Smooth muscle cell (in vitro differentiated cells): ENCODE measurements at regions not wholly inside any gene's neighbourhood (a gene's known extent, or its start where the extent isn't known, plus 50 kb on each side); places are given as distances from the start of the nearest gene placed in this dataset.

Experiments used
- DNase-seq: peaks from one replicate; lab custom pipeline; 2025; ENCODE audit not compliant: unreplicated experiment; lab: John Stamatoyannopoulos, UW
- H2AFZ ChIP-seq: fragments of 200-600 bp; sonication (generic); 2 replicates; pipeline ENCODE4 v1.6.0; 2016; ENCODE audit warnings: antibody characterized with exemption, low read depth, mild to moderate bottlenecking
- H3F3A ChIP-seq: fragments of 200-600 bp; sonication (generic); 2 replicates; pipeline ENCODE4 v1.6.0; 2017; ENCODE audit warnings: antibody characterized with exemption, low read depth
- H3K27ac ChIP-seq: fragments of 200-600 bp; sonication (generic); 2 replicates; pipeline ENCODE4 v1.5.1; 2016; ENCODE audit warnings: low read depth, mild to moderate bottlenecking
- H3K27me3 ChIP-seq: fragments of 200-600 bp; sonication (generic); 2 replicates; pipeline ENCODE4 v1.6.1; 2016; ENCODE audit warnings: low read depth, mild to moderate bottlenecking
- H3K36me3 ChIP-seq: fragments of 200-600 bp; sonication (generic); 2 replicates; pipeline ENCODE4 v1.5.1; 2016; ENCODE audit warnings: low read depth
- H3K4me1 ChIP-seq: fragments of 200-600 bp; sonication (generic); 2 replicates; pipeline ENCODE4 v1.5.1; 2016; ENCODE audit warnings: low read depth
- H3K4me2 ChIP-seq: fragments of 200-600 bp; sonication (generic); 2 replicates; pipeline ENCODE4 v1.6.0; 2016; ENCODE audit warnings: mild to moderate bottlenecking
- H3K4me3 ChIP-seq: fragments of 200-600 bp; sonication (generic); 2 replicates; pipeline ENCODE4 v1.5.1; 2016; ENCODE audit warnings: mild to moderate bottlenecking
- H3K79me2 ChIP-seq: fragments of 200-600 bp; sonication (generic); 2 replicates; pipeline ENCODE4 v1.6.0; 2016; ENCODE audit warnings: low read depth, mild to moderate bottlenecking
- H3K9ac ChIP-seq: fragments of 200-600 bp; sonication (generic); 2 replicates; pipeline ENCODE4 v1.6.0; 2016; ENCODE audit warnings: low read depth
- H3K9me3 ChIP-seq: fragments of 200-600 bp; sonication (generic); replicated peaks from 2 replicates; pipeline ENCODE4 v1.5.1; 2016; ENCODE audit warnings: low read depth
- H4K20me1 ChIP-seq: fragments of 200-600 bp; sonication (generic); 2 replicates; pipeline ENCODE4 v1.6.0; 2016; ENCODE audit warnings: low read depth
- WGBS: methylation state at CpG from one replicate; pipeline ENCODE4 v1.1.7; 2016; ENCODE audit warnings: low lambda C conversion rate; 5-methylcytosine and 5-hydroxymethylcytosine counted together
- TF ChIP-seq, protein P1 (sequence below): fragments of 200-600 bp; sonication (generic); IDR thresholded peaks from 2 replicates; pipeline ENCODE4 v1.5.1; 2017; ENCODE audit warnings: borderline replicate concordance, mild to moderate bottlenecking, antibody characterized with exemption; ENCODE audit not compliant: insufficient read depth, poor library complexity, severe bottlenecking

GRCh38 chr5:33308586-33308985 lies 132.2 kb upstream of the TARS1 start:
- Histone ChIP-seq H3K9ac (no peak overlapping the region), H4K20me1 (no peaks in the 10 kb centered on the region), H3K27me3 (no peaks in the 10 kb centered on the region), H3K9me3 (no peaks in the 10 kb centered on the region), H3K79me2 (no peaks in the 10 kb centered on the region), H3K27ac (peak overlapping the region; percentile 88), H3K4me3 (no peak overlapping the region), H3K4me2 (peak overlapping the region; percentile 30), H3F3A (peaks cover 10% of the 10 kb centered on the region), H3K36me3 (no peaks in the 10 kb centered on the region), H2AFZ (no peak overlapping the region), H3K4me1 (peaks cover 23% of the 10 kb centered on the region)
- DNase-seq, result no peak
- 72% methylated on average over 1 of the region's 1 CpG for WGBS
- TF ChIP-seq, protein P1, sequence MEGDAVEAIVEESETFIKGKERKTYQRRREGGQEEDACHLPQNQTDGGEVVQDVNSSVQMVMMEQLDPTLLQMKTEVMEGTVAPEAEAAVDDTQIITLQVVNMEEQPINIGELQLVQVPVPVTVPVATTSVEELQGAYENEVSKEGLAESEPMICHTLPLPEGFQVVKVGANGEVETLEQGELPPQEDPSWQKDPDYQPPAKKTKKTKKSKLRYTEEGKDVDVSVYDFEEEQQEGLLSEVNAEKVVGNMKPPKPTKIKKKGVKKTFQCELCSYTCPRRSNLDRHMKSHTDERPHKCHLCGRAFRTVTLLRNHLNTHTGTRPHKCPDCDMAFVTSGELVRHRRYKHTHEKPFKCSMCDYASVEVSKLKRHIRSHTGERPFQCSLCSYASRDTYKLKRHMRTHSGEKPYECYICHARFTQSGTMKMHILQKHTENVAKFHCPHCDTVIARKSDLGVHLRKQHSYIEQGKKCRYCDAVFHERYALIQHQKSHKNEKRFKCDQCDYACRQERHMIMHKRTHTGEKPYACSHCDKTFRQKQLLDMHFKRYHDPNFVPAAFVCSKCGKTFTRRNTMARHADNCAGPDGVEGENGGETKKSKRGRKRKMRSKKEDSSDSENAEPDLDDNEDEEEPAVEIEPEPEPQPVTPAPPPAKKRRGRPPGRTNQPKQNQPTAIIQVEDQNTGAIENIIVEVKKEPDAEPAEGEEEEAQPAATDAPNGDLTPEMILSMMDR, result no peak

DNA sequence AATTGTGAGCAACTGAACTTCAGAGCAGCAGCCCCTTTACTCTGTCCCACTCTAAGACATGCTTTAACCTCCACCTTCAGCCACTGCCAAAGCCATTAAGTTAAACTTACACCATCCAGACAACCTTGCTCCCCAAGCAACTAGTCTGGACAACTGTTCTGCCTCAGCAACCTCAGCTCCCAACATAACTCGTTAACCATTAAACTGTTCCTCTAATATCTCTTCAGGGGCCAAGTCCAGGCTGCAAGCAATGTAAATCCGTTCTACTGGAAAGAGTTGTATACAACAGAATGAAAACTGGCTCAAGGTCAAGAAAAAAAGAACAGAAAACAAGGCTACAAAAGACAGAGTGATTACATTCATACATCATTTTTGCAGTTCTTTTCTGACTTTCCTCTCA lies 131.7 kb upstream of the TARS1 start:
- no peaks in the 10 kb centered on the region for H3K79me2 ChIP-seq
- no peak for DNase-seq
- no peaks in the 10 kb centered on the region for H3K27me3 ChIP-seq
- no peak overlapping the region for H3K4me3 ChIP-seq
- H4K20me1 ChIP-seq, result no peaks in the 10 kb centered on the region
- WGBS, result 20% methylated on average over 2 of the region's 2 CpGs
- peak overlapping the region; percentile 88 for H3K27ac ChIP-seq
- no peaks in the 10 kb centered on the region for H3K36me3 ChIP-seq
- TF ChIP-seq, protein P1, result no peak
- peak overlapping the region; percentile 30 for H3K4me2 ChIP-seq
- peaks cover 10% of the 10 kb centered on the region for H3F3A ChIP-seq
- no peak overlapping the region for H2AFZ ChIP-seq
- H3K9ac ChIP-seq, result no peak overlapping the region
- H3K4me1 ChIP-seq, result peaks cover 23% of the 10 kb centered on the region
- H3K9me3 ChIP-seq, result no peaks in the 10 kb centered on the region

DNA sequence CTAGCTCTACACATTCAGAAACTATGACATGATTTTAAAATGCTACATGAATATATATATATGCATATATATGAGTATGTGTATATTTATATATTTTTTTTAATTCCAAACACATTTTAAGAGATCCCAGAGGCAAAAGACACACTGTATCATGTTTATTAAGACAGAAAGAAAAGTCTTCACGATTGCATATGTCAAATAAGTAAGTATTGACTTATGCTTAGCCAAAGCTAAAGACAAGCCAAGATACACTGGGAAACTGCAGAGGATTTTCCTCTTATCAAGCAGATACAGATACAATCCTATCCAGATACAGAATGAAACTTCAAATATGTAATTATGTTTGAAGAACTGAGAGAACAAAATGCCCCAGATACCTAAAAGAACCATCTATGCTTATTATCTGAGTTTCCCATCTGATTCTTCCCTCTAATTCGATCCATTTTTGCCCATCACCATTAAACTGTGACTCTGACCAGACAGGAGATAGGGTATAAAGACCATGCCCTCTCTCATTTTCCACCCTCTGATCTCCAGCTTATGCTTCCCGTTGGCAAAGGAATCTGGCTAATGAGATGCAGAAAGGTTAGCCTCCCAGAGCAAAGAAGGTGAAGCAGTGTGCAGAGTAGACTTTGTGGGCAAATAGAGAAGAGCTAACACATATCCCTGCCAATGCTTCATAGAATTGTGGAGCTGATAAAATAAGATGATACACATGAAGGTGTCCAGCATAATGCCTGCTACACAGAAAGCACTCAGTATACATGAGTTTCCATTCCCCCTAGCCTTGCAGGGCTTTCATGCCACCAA lies 131.0 kb upstream of the TARS1 start:
- Histone ChIP-seq H2AFZ (peak overlapping the region; percentile 8), H4K20me1 (no peaks in the 10 kb centered on the region), H3K9ac (no peak overlapping the region), H3K36me3 (no peaks in the 10 kb centered on the region), H3K4me2 (peak overlapping the region; percentile 30), H3K79me2 (no peaks in the 10 kb centered on the region), H3F3A (peaks cover 10% of the 10 kb centered on the region), H3K4me3 (no peak overlapping the region), H3K27me3 (no peaks in the 10 kb centered on the region), H3K27ac (peak overlapping the region; percentile 88), H3K4me1 (peaks cover 23% of the 10 kb centered on the region), H3K9me3 (no peaks in the 10 kb centered on the region)
- TF ChIP-seq, protein P1, result no peak
- WGBS, result 71% methylated on average over 3 of the region's 3 CpGs
- DNase-seq, result no peak

- no peaks in the 10 kb centered on the region for H3K36me3 ChIP-seq
- H3F3A ChIP-seq, result peaks cover 10% of the 10 kb centered on the region
- WGBS, result 41% methylated on average over 2 of the region's 2 CpGs
- H3K4me1 ChIP-seq, result peaks cover 23% of the 10 kb centered on the region
- TF ChIP-seq, protein P1, result no peak
- DNase-seq, result no peak
- H3K9ac ChIP-seq, result no peak overlapping the region
- no peak overlapping the region for H3K4me3 ChIP-seq
- peak overlapping the region; percentile 30 for H3K4me2 ChIP-seq
- H3K27me3 ChIP-seq, result no peaks in the 10 kb centered on the region
- H3K79me2 ChIP-seq, result no peaks in the 10 kb centered on the region
- peak overlapping the region; percentile 8 for H2AFZ ChIP-seq
- H3K27ac ChIP-seq, result peak overlapping the region; percentile 88
- no peaks in the 10 kb centered on the region for H4K20me1 ChIP-seq
- no peaks in the 10 kb centered on the region for H3K9me3 ChIP-seq
Measured at GRCh38 chr5:33310451-33310850, 130.3 kb upstream of the TARS1 start.
